Ramos (cell line): ENCODE measurements at regions not wholly inside any gene's neighbourhood (a gene's known extent, or its start where the extent isn't known, plus 50 kb on each side); places are given as distances from the start of the nearest gene placed in this dataset.

Experiments used
- in situ Hi-C: fragments of 300-500 bp; cut with MboI; formaldehyde crosslinking; loops from one replicate; pipeline ENCODE4 v1.14.3; 2022; ENCODE audit warnings: low sequenced_read_pairs; ENCODE audit not compliant: unreplicated experiment

DNA sequence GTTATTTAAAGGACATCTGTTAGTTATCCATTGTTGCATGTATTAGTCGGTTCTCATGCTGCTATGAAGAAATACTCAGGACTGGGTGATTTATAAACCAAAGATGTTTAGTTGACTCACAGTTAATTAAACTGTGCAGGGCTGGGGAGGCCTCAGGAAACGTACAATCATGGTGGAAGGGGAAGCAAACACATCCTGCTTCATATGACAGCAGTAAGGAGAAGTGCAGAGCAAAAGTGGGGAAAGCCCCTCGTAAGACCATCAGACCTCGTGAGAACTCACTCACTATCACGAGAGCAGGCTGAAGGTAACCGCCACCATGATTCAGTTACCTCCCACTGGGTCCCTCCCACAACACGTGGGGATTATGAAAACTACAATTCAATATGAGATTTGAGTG is 2064.1 kb downstream of the MAT2B start:
- in situ Hi-C loops: no loop called here

DNA sequence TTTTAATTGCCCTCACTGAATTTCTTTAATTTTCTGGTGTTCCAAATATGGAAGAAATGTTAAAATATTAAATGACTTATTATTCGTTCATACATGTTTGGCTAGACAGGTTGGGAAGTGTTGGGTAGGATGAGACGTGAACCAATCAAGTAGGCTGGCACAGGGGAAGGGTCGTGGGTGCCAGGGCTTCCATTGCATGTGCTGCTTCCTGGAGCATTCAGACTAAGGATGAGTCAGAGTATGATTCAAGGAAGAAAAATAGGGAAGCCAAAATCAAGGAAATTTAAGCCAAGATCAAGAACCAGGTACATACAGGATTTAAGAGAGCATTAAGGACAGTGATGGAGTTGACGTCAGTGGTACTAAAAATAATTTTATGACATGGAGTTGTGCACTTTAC is 2068.0 kb downstream of the MAT2B start:
- in situ Hi-C loops: no loop called here

DNA sequence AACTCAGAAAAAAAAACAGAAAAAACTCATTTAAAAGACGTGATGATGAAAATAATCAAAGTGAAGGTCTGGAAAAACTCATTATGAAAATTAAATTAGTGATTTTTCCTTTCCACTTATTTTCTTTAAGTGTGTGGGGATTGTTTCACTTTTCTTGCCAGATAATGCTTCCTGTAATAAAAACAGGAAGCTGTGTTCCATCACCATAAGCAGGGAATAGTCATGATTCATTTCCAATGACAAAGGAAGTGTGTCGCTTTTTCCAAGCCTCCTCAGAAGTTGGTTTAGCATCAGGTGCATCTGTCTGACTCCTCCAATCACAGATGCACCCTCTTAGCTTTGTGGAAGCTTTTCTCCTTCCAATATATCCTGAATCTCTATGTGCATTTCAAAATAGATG is 2068.7 kb downstream of the MAT2B start:
- in situ Hi-C loops: no loop called here

DNA sequence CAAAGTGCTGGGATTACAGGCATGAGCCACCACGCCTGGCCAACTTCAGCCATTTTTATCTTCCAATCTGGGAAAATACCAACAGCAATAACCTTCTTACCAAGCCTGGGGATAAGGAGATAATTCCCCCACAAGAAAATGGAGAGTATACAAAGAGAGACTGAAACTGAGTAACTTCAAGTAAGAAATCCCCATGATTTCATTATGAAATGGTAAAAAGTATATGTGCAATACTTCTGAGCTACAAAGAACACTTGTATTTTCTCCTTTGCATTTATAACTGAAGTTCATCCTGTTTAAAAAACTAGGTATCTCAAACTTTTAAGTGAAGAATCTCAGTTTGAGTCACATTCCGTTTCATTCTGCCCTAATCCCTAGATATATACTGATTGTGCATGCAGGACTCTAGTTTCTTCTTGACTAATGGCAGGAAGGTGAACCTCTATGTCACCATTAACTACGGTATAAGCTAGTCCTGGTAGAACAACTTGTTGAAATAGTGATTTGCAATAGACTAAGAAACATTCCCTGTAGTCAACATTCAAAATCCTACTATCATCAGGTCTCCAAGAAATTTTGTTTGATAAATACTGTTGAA is 2071.4 kb downstream of the MAT2B start:
- in situ Hi-C loops: no loop called here

DNA sequence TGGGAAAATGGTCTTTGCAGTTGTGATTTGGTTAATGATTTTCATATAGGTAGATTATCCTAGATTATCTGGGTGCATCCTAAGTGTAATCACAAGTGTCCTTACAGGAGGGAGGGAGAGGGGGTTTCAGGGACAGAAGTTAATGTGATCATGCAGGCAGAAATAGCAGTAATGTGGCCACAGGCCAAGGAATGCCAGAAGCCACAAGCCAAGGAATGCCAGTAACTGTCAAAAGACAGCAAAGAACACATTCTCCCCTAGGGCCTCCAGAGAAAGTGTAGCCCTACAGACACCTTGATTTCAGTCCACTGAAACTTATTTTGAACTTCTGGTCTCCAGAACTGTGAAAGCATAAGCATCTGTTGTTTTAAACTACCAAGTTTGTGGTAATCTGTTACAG is 2074.5 kb downstream of the MAT2B start:
- in situ Hi-C loops: no loop called here

DNA sequence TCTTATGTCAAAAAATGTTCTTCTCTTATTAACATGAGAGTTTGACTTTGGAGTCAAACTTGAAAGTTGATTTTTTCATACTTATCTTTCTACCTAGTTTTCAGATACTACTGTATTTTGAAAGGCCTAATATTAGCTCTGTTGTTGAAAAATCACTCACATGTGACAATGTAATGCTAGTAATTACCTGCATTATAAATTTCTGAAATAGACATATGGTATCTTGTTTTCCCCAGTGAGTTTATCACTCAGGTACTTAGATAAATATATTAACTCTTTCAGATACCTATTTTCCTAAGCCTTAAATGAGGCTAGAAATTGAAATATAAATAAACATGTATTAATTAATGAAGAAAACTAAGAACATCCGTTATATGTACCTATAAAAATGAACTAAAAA is 2089.3 kb downstream of the MAT2B start:
- in situ Hi-C loops: no loop called here

DNA sequence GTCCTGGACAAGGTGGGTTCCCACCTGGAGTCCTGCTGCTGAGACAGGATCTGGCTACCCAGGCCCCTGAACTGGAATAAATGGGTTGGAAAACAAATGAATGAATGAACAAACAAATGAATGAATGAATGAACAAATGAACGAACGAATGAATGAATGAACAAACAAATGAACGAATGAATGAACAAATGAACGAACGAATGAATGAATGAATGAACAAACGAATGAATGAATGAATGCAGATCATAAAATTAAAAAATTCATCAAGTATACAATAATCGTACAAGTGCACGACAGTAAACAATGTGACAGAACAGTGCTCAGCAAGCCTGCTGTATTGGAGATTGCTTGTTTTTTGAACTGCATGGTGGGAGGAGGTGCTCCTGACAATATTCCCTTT is 2097.1 kb downstream of the MAT2B start:
- in situ Hi-C loops: no loop called here

DNA sequence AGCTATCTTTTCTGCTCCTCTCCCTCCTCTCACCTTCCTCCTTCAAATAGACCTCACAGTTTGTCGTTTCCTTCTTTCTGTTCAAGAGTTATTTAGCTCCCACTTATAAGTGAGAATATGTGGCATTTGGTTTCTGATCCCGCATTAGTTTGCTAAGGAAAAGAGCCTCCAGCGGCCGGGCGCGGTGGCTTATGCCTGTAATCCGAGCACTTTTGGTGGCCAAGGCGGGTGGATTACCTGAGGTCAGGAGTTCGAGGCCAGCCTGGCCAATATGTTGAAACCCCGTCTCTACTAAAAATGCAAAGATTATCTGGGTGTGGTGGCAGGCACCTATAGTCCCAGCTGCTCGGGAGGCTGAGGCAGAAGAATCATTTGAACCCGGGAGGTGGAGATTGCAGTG is 2101.6 kb downstream of the MAT2B start:
- in situ Hi-C loops: no loop called here

DNA sequence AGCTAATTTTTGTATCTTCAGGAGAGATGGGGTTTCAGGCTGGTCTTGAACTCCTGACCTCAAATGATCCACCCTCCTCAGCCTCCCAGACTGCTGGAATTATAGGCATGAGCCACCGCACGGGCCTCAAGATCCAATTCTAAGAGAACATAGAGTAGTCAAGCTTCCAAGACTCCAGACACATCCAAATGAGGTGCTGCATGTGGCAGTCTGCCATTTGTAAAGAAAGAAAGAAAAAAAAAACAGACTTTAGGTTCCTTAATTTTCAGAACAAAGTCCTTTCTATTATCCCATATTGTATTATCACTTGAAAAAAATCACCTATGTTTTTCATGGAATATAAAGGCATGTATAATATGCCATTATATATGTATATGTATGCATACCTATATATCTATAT is 2104.5 kb downstream of the MAT2B start:
- in situ Hi-C loops: no loop called here

DNA sequence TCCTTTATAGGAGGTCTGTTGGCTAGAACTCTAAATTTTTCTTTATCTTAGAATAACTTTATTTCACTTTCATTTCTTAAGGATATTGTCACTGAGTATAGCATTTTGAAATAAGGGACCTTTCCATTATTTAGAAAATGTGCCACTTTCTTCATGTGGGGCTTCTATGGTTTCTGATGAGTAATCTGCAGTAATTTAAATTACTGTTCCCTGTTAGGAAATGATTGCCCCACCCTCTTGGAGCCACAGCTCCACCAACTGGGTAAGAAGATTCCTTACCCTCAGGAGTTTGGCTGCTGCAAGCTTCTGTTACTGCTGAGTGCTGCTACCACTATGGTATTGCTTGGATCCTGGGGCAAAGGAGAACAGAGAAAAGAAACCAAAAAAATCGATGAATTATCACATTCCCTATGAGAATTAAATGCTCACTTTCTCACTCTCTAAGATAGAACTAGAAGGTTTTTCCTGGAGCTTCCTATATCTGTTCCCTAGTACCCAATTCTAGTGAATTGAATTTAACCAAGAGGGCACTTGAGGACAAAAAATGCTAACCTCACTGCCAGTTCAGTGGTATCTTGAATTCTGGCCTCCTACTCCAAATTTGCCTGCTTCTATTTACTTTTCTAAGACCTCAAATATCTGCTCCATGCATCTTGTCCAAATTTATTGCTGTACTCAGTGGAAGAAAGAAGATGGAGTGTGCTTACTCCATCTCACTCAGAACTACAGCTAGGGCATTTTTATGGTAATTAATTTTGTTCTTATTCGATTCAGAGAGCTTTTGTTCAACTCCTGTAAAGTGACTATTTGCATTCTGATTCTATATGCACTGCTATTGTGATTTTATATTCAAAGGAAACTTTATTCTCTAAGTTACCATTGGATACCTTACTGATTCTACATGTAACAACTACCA is 2111.3 kb downstream of the MAT2B start:
- in situ Hi-C loops: no loop called here

DNA sequence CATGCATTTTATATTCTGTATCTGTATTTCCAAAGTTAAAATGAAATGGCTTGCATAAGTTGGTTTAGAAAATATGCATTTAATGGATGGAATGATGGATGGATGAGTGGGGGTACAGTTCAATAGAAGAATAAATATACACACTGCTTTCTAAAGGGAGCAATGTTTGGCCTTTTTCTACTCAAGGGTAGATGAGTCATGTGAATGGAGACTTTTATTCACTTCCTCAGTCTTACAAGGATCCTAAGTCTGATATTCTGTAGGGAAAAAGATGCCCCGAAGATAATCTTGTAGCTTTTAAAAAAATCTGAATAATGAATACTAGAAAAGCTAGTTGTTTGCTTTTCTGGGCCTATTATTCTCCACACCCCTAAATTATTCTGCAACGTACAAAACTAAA is 2112.1 kb downstream of the MAT2B start:
- in situ Hi-C loops: no loop called here

DNA sequence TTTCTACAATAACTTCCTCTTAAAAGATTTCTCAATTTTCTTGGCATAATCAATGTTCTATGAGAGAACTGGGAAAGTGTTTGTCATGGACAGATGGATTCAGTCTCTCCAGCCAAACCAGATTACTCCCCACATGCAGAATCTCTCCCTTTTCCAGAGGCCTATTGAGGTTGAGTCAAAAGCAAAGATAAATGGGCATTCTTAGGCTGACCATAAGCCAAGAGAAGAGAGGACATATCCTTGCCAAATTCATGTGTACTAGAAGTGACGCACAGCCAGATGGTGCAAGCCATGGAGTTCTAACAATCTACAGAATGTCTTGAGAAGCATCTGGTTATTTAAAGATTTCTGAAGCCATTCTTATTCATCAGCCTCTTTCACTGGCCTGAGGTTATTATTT is 2115.0 kb downstream of the MAT2B start:
- in situ Hi-C loops: no loop called here

DNA sequence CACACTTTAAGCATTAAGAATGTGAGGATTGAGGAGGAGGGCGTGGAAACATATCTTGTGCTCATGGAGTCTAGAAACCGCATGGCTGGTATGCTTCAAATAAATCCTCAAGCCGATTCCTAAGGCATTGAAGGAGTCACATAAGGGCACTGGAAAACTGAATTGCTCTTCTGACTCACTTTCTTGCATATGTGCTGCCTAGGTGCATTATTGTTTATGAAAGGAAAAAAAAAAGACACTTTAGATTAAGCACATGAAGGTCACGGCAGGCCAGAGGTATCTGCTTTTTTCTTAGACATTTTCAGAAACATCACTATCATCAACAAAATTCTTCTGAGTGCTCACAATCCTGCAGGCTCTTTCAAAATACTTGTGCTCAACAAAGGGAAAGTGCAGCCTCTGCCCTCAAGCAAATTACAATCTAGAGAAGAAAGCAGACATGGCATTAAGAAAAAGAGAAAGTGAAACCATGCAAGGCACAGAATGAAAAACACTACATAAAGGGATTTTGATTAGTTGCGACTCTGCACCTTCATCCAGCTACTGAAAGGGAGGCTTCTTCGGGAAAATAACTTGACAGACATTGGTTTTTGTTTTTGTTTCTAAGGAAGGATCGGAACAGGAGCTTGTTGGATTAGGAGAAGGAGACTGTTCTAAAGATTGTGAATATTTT is 2117.6 kb downstream of the MAT2B start:
- in situ Hi-C loops: no loop called here

DNA sequence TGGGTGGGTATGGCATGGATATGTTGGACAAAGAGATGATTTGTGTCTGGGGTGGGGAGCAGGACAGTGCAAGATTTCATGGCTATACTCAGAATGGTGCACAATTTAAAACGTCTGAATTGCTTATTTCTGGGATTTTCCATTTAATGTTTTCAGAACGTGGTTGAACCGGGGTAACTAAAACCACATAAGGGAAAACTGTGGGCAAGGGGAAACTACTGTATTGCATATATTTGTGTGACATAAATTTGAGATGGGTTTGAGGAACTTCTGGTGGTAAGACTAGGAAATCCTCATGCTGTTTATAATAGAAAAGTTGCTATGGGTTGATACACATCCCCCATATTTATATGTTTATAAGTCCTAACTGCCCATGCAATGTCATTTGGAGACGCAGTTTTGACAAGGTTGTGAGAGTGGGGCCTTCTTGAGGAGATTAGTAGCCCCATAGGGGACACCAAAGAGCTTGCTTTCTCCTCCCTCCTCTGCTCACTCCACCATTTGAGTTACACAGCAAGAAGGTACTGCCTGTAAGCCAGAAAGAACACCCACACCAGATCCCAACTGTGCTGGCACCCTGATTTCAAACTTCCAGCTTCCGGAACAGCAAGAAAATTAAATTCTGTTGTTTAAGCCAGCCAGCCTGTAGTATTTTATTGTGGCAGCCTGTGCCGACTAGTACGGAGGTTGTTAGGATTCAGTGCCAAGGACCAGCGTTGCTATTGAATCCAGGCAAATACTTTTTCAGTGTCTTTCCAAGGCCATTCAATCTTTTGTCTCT is 2118.9 kb downstream of the MAT2B start:
- in situ Hi-C loops: no loop called here

DNA sequence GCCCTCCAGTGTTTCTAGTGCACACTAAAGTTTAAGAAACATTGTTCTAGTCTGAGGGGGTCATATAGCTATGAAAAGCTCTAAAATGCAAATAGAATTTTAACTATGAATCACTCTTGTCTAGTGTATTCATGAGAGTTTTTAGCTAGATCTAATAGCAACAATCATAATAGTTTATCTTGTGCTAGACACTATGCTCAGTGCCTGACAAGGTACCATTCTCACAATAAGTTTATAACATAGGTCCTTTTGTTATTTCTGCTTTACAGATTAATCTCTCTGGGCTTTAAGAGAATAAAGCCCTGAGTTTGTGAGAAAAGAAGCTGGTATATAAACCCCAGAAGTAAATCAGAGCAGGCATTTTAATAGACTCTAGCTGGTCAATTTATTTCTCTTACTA is 2120.7 kb downstream of the MAT2B start:
- in situ Hi-C loops: no loop called here

DNA sequence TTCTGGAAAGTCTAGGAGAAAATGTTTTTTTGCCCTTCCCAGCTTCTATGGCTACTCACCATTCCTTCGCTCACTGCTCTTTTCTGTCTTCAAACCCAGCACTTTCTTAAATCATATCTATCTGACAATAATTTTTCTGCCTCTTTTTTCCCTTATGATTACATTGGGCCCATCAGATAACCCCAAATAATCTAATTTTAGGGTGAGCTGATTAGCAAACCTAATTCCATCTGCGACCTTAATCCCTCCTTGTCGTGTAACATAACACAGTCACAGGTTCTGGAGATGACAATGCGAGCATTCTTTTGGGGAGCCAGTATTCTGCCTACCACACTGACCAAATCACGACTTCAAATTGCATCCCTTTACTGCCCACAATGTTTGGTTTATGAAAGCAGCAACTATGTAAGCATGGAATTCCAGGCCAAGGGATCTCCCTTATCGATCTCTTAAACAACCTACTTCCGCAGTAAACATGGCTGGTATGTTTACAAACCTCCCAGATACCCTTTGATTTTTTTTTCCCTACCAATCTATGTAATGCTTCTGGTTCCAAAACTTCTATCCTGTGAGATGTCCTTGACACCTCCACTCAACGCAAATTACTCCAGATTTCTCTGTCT is 2122.2 kb downstream of the MAT2B start:
- in situ Hi-C loops: no loop called here

DNA sequence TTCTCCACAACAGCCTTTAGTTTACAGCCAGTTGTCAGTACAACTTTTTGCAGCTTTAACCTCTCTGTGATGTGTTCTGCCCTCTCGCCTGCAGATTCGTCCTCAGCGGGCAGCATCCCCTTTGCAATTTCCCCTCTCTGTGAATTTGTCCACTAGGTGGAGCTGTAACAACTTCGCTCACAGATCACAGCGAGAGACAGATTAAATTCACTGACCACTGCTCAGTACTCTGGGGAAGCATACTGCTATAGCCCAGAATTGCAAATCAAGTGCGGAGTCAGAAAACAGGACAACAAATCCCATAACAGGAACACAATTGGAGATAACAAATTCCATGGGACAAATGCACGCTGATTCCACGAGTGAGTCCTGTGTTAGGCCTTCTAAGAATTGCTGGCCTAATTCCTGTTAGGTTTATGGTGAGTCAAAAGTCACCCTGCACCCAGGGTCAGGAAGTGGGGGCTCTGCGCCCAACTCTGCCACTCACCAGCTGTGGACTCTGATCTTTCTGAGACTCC is 2124.9 kb downstream of the MAT2B start:
- in situ Hi-C loops: no loop called here

DNA sequence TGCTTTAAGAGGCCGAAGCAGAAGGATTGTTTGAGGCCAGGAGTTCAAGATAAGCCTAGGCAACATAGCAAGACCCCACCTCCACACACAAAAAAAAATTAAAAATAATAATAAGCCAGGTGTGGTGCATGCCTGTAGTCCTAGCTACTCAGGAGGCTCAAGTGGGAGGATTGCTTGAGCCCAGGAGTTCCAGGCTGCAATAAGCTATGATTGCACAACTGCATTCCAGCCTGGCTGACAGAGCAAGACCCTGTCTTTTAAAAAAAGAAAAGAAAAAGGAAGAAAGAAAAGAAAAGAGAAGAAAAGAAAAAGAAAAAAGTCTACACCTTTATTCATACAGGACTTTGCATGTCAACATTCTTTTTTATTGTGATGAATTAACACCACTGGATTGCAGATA is 2125.8 kb downstream of the MAT2B start:
- in situ Hi-C loops: no loop called here

DNA sequence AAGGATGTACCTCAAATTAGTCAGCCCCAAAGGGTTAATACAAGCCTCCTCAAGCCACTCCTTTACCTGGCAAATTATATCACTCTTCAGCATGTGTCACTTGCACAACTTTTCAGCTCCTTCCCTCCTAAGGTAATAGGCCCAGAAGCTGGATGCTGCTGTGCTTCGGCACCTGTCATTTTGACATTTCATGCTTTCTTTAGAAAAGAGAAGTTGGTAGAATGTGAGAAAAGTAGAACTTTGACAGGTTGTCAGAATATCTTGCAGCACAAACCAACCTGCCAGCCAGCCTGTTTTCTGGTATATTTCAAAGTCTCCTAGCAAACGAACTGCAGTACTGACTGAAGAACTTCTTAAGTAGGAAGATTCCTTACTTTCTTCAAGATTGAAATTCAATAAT is 2136.9 kb downstream of the MAT2B start:
- in situ Hi-C loops: no loop called here
